ENCODE measurements at regions not wholly inside any gene's neighbourhood (a gene's known extent, or its start where the extent isn't known, plus 50 kb on each side); places are given as distances from the start of the nearest gene placed in this dataset.
"Not testable (repeated sequence)": the region's sequence is repeated elsewhere in the genome, so short reads cannot be mapped to it uniquely, and the experiment has no call there.

GRCh38 chr9:82134010-82134409, 145.4 kb downstream of the SPATA31D1 start:
- Histone ChIP-seq H3K4me1 (ENCODE audit: insufficient read depth, low read length) (no peaks in the 10 kb centered on the region; the same call in 1 of the 2 replicates), H3K27me3 (ENCODE audit: insufficient read depth, low read length) (no peaks in the 10 kb centered on the region), H3K9ac (ENCODE audit: low read depth, low read length) (no peak overlapping the region), H3K27ac (ENCODE audit: low read depth, low read length) (no peak overlapping the region), H3K9me3 (ENCODE audit: insufficient read depth, low read depth, low read length) (no peaks in the 10 kb centered on the region), H3K4me3 (ENCODE audit: low read length) (no peak overlapping the region), H3K36me3 (ENCODE audit: insufficient read depth, low read length) (no peaks in the 10 kb centered on the region)
- 85% methylated on average over 1 of the region's 1 CpG for WGBS

- Histone ChIP-seq H3K4me3 (ENCODE audit: low read length) (no peak overlapping the region), H3K27ac (ENCODE audit: low read depth, low read length) (no peak overlapping the region), H3K9ac (ENCODE audit: low read depth, low read length) (no peak overlapping the region), H3K36me3 (ENCODE audit: insufficient read depth, low read length) (no peaks in the 10 kb centered on the region), H3K27me3 (ENCODE audit: insufficient read depth, low read length) (no peaks in the 10 kb centered on the region), H3K4me1 (ENCODE audit: insufficient read depth, low read length) (no peaks in the 10 kb centered on the region; the same call in 1 of the 2 replicates), H3K9me3 (ENCODE audit: insufficient read depth, low read depth, low read length) (no peaks in the 10 kb centered on the region)
Measured at GRCh38 chr9:82135106-82135505, 146.5 kb downstream of the SPATA31D1 start.

- not testable (repeated sequence) for H3K27me3 ChIP-seq (ENCODE audit: insufficient read depth, low read length); H3K27ac ChIP-seq (ENCODE audit: low read depth, low read length); H3K4me3 ChIP-seq (ENCODE audit: low read length); H3K9ac ChIP-seq (ENCODE audit: low read depth, low read length); H3K4me1 ChIP-seq (ENCODE audit: insufficient read depth, low read length); H3K36me3 ChIP-seq (ENCODE audit: insufficient read depth, low read length); H3K9me3 ChIP-seq (ENCODE audit: insufficient read depth, low read depth, low read length)
Measured at GRCh38 chr9:82138081-82138480, 149.5 kb downstream of the SPATA31D1 start.

GRCh38 chr9:82140471-82140870, 151.9 kb downstream of the SPATA31D1 start:
- Histone ChIP-seq H3K36me3 (ENCODE audit: insufficient read depth, low read length) (no peaks in the 10 kb centered on the region), H3K27me3 (ENCODE audit: insufficient read depth, low read length) (no peaks in the 10 kb centered on the region), H3K27ac (ENCODE audit: low read depth, low read length) (no peak overlapping the region), H3K9ac (ENCODE audit: low read depth, low read length) (no peak overlapping the region), H3K9me3 (ENCODE audit: insufficient read depth, low read depth, low read length) (no peaks in the 10 kb centered on the region), H3K4me1 (ENCODE audit: insufficient read depth, low read length) (no peaks in the 10 kb centered on the region), H3K4me3 (ENCODE audit: low read length) (no peak overlapping the region)
- WGBS: 95% methylated on average over 7 of the region's 7 CpGs

- no peak overlapping the region for H3K9ac ChIP-seq (ENCODE audit: low read depth, low read length)
- 97% methylated on average over 4 of the region's 4 CpGs for WGBS
- no peaks in the 10 kb centered on the region for H3K36me3 ChIP-seq (ENCODE audit: insufficient read depth, low read length)
- H3K9me3 ChIP-seq (ENCODE audit: insufficient read depth, low read depth, low read length): no peaks in the 10 kb centered on the region
- no peak overlapping the region for H3K4me3 ChIP-seq (ENCODE audit: low read length)
- H3K27me3 ChIP-seq (ENCODE audit: insufficient read depth, low read length): no peaks in the 10 kb centered on the region
- H3K4me1 ChIP-seq (ENCODE audit: insufficient read depth, low read length): no peaks in the 10 kb centered on the region
- H3K27ac ChIP-seq (ENCODE audit: low read depth, low read length): no peak overlapping the region
Measured at GRCh38 chr9:82144803-82145202, 156.2 kb downstream of the SPATA31D1 start.

- Histone ChIP-seq H3K4me1 (ENCODE audit: insufficient read depth, low read length) (no peaks in the 10 kb centered on the region), H3K4me3 (ENCODE audit: low read length) (no peak overlapping the region), H3K9me3 (ENCODE audit: insufficient read depth, low read depth, low read length) (no peaks in the 10 kb centered on the region), H3K9ac (ENCODE audit: low read depth, low read length) (no peak overlapping the region), H3K36me3 (ENCODE audit: insufficient read depth, low read length) (no peaks in the 10 kb centered on the region), H3K27me3 (ENCODE audit: insufficient read depth, low read length) (no peaks in the 10 kb centered on the region), H3K27ac (ENCODE audit: low read depth, low read length) (no peak overlapping the region)
- WGBS: 84% methylated on average over 2 of the region's 4 CpGs
Measured at GRCh38 chr9:82146677-82147076, 158.1 kb downstream of the SPATA31D1 start.

- H3K4me1 ChIP-seq (ENCODE audit: insufficient read depth, low read length): no peaks in the 10 kb centered on the region
- H3K27ac ChIP-seq (ENCODE audit: low read depth, low read length): no peak overlapping the region
- H3K9me3 ChIP-seq (ENCODE audit: insufficient read depth, low read depth, low read length): no peaks in the 10 kb centered on the region
- H3K36me3 ChIP-seq (ENCODE audit: insufficient read depth, low read length): no peaks in the 10 kb centered on the region
- H3K9ac ChIP-seq (ENCODE audit: low read depth, low read length): no peak overlapping the region
- H3K27me3 ChIP-seq (ENCODE audit: insufficient read depth, low read length): no peaks in the 10 kb centered on the region
- 93% methylated on average over 2 of the region's 2 CpGs for WGBS
- no peak overlapping the region for H3K4me3 ChIP-seq (ENCODE audit: low read length)
Measured at GRCh38 chr9:82147798-82148425, 159.3 kb downstream of the SPATA31D1 start.

- 100% methylated on average over 1 of the region's 1 CpG for WGBS
- no peaks in the 10 kb centered on the region for H3K36me3 ChIP-seq (ENCODE audit: insufficient read depth, low read length)
- H3K9me3 ChIP-seq (ENCODE audit: insufficient read depth, low read depth, low read length): no peaks in the 10 kb centered on the region
- no peaks in the 10 kb centered on the region for H3K4me1 ChIP-seq (ENCODE audit: insufficient read depth, low read length)
- H3K27ac ChIP-seq (ENCODE audit: low read depth, low read length): no peak overlapping the region
- H3K27me3 ChIP-seq (ENCODE audit: insufficient read depth, low read length): no peaks in the 10 kb centered on the region
- no peak overlapping the region for H3K4me3 ChIP-seq (ENCODE audit: low read length)
- no peak overlapping the region for H3K9ac ChIP-seq (ENCODE audit: low read depth, low read length)
Measured at GRCh38 chr9:82148426-82148810, 159.8 kb downstream of the SPATA31D1 start.

- H3K4me1 ChIP-seq (ENCODE audit: insufficient read depth, low read length): no peaks in the 10 kb centered on the region
- WGBS: 94% methylated on average over 8 of the region's 8 CpGs
- H3K27me3 ChIP-seq (ENCODE audit: insufficient read depth, low read length): no peaks in the 10 kb centered on the region
- no peak overlapping the region for H3K27ac ChIP-seq (ENCODE audit: low read depth, low read length)
- H3K4me3 ChIP-seq (ENCODE audit: low read length): no peak overlapping the region
- no peaks in the 10 kb centered on the region for H3K36me3 ChIP-seq (ENCODE audit: insufficient read depth, low read length)
- H3K9ac ChIP-seq (ENCODE audit: low read depth, low read length): no peak overlapping the region
- H3K9me3 ChIP-seq (ENCODE audit: insufficient read depth, low read depth, low read length): no peaks in the 10 kb centered on the region
Measured at GRCh38 chr9:82148901-82149461, 160.4 kb downstream of the SPATA31D1 start.

GRCh38 chr9:82149501-82149946, 161.0 kb downstream of the SPATA31D1 start:
- Histone ChIP-seq H3K27me3 (ENCODE audit: insufficient read depth, low read length) (no peaks in the 10 kb centered on the region), H3K4me1 (ENCODE audit: insufficient read depth, low read length) (no peaks in the 10 kb centered on the region), H3K9ac (ENCODE audit: low read depth, low read length) (no peak overlapping the region), H3K9me3 (ENCODE audit: insufficient read depth, low read depth, low read length) (no peaks in the 10 kb centered on the region), H3K4me3 (ENCODE audit: low read length) (no peak overlapping the region), H3K36me3 (ENCODE audit: insufficient read depth, low read length) (no peaks in the 10 kb centered on the region), H3K27ac (ENCODE audit: low read depth, low read length) (no peak overlapping the region)
- WGBS: 96% methylated on average over 3 of the region's 4 CpGs

GRCh38 chr9:82152181-82152580, 163.6 kb downstream of the SPATA31D1 start:
- Histone ChIP-seq H3K9ac (ENCODE audit: low read depth, low read length) (no peak overlapping the region), H3K4me3 (ENCODE audit: low read length) (no peak overlapping the region), H3K36me3 (ENCODE audit: insufficient read depth, low read length) (no peaks in the 10 kb centered on the region), H3K9me3 (ENCODE audit: insufficient read depth, low read depth, low read length) (no peaks in the 10 kb centered on the region), H3K27me3 (ENCODE audit: insufficient read depth, low read length) (no peaks in the 10 kb centered on the region), H3K4me1 (ENCODE audit: insufficient read depth, low read length) (no peaks in the 10 kb centered on the region), H3K27ac (ENCODE audit: low read depth, low read length) (no peak overlapping the region)
- WGBS: 94% methylated on average over 1 of the region's 1 CpG

GRCh38 chr9:82153032-82153431, 164.5 kb downstream of the SPATA31D1 start:
- no peak overlapping the region for H3K27ac ChIP-seq (ENCODE audit: low read depth, low read length)
- no peak overlapping the region for H3K9ac ChIP-seq (ENCODE audit: low read depth, low read length)
- H3K4me1 ChIP-seq (ENCODE audit: insufficient read depth, low read length): peaks cover 4% of the 10 kb centered on the region; the same call in 1 of the 2 replicates
- no peaks in the 10 kb centered on the region for H3K36me3 ChIP-seq (ENCODE audit: insufficient read depth, low read length)
- no peaks in the 10 kb centered on the region for H3K27me3 ChIP-seq (ENCODE audit: insufficient read depth, low read length)
- no peaks in the 10 kb centered on the region for H3K9me3 ChIP-seq (ENCODE audit: insufficient read depth, low read depth, low read length)
- H3K4me3 ChIP-seq (ENCODE audit: low read length): no peak overlapping the region

All from HUES64 (cell line).